ENCODE measurements at regions not wholly inside any gene's neighbourhood (a gene's known extent, or its start where the extent isn't known, plus 50 kb on each side); places are given as distances from the start of the nearest gene placed in this dataset.

- peak overlapping the region; percentile 30 for H3K4me3 Mint-ChIP-seq
- no peaks in the 10 kb centered on the region for H3K79me2 ChIP-seq (ENCODE audit: control insufficient read depth, insufficient read depth, low read length)
Observed at GRCh38 chr2:144582651-144583380, 62.9 kb upstream of the ZEB2 start.

More at GRCh38 chr2:144582651-144583380, 62.9 kb upstream of the ZEB2 start:
- Histone ChIP-seq H3K27ac (ENCODE audit: low read length in 2 of 2) (no peak overlapping the region), H3K4me1 (ENCODE audit: control insufficient read depth in 2 of 2, insufficient read depth in 2 of 2, low read length in 2 of 2) (peaks cover 33 to 36% of the 10 kb centered on the region in 2 donors), H2AFZ (ENCODE audit: insufficient read depth, low read depth, low read length, poor library complexity, severe bottlenecking) (peak overlapping the region; percentile 57), H3K9me3 (ENCODE audit: control extremely low read depth in 1 of 3, control insufficient read depth in 2 of 3, insufficient read depth in 1 of 3, low read length in 2 of 3) (no peaks in the 10 kb centered on the region), H3K4me2 (replicated peaks; ENCODE audit: low read depth, low read length, poor library complexity, severe bottlenecking) (peak overlapping the region; percentile 44), H3K36me3 (replicated peaks in 1 of 2; ENCODE audit: control extremely low read depth in 1 of 2, control insufficient read depth in 1 of 2, extremely low read depth in 1 of 2, insufficient read depth in 2 of 2, low read length in 1 of 2) (no peaks in the 10 kb centered on the region), H4K20me1 (ENCODE audit: control insufficient read depth, insufficient read depth, low read length, poor library complexity, severe bottlenecking) (no peaks in the 10 kb centered on the region), H3K4me3 (ENCODE audit: control extremely low read depth in 1 of 5, extremely low read depth in 1 of 5, insufficient read depth in 1 of 5, low read depth in 2 of 5, low read length in 4 of 5) (no peak overlapping the region), H3K9ac (ENCODE audit: low read length) (no peak overlapping the region), H3K27me3 (replicated peaks in 1 of 4; ENCODE audit: control extremely low read depth in 1 of 4, control insufficient read depth in 3 of 4, insufficient read depth in 4 of 4, low read length in 3 of 4) (peaks cover 0 to 6% (median 0%) of the 10 kb centered on the region in 4 experiments)
- no peak for DNase-seq
- Mint-ChIP-seq H3K27me3 (no peaks in the 10 kb centered on the region), H3K9me3 (ENCODE audit: insufficient read depth) (no peaks in the 10 kb centered on the region), H3K27ac (peak overlapping the region; percentile 1), H3K4me1 (peaks cover 40% of the 10 kb centered on the region)
- no peak for ATAC-seq (ENCODE audit: low read depth)
- no peak for TF ChIP-seq EZH2 (IDR thresholded peaks at IDR 0.05; ENCODE audit: borderline replicate concordance, insufficient read depth, low read depth, low read length, poor library complexity, severe bottlenecking)
- no peak for TF ChIP-seq CTCF (IDR thresholded peaks at IDR 0.05)
- CTCF ChIA-PET, result interaction anchor here (1.0 kb wide), 1 partner anchor 13 kb away, joined by 3 read pairs; no protein-coding TSS in a partner anchor
- 44% methylated on average over 10 of the region's 12 CpGs for WGBS (ENCODE audit: insufficient coverage)
- POLR2A ChIA-PET, result no interaction called here
- intact Hi-C loops (cut with micrococcal nuclease), result no loop called here
